Keratinocyte (primary cell): ENCODE measurements at regions not wholly inside any gene's neighbourhood (a gene's known extent, or its start where the extent isn't known, plus 50 kb on each side); places are given as distances from the start of the nearest gene placed in this dataset.

Experiments used
- EZH2 ChIP-seq: IDR thresholded peaks from one replicate; pipeline ENCODE4 v1.6.1; 2012; ENCODE audit warnings: inconsistent platforms, mild to moderate bottlenecking, low read length, moderate library complexity
- TF ChIP-seq, protein P1 (sequence below), 3 experiments: IDR thresholded peaks in 1 of 3; conservative IDR thresholded peaks in 1 of 3; optimal IDR thresholded peaks in 1 of 3; 2 replicates in 2 of 3; 3 replicates in 1 of 3; pipeline versions ENCODE3 to v1.5.1; 2011; ENCODE audit warnings: low read length in 3 of 3, mild to moderate bottlenecking in 3 of 3, moderate library complexity in 2 of 3, control low read depth in 1 of 3, inconsistent platforms in 1 of 3; ENCODE audit not compliant: insufficient read depth in 2 of 3; ENCODE audit errors: extremely low read depth in 1 of 3

DNA sequence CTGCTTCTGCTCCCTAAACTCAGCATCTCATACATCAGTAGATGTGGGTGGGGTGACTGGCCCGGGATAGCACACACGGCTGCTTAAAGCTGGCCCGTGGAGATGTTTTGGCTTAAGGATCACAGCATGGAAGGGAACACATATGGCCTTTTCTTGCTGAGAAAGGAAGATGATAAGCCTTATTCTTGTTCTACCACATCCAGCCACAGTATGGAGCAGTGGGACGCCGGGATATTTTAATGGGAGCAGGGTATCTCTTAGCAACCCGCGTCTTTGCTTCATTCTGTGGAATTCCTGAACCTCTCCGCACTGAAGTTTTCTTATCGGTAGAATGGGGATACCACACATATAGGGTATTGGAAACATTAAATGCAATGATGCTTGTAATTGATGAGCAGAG, 94.1 kb upstream of the PROK2 start:
- TF ChIP-seq, protein P1, sequence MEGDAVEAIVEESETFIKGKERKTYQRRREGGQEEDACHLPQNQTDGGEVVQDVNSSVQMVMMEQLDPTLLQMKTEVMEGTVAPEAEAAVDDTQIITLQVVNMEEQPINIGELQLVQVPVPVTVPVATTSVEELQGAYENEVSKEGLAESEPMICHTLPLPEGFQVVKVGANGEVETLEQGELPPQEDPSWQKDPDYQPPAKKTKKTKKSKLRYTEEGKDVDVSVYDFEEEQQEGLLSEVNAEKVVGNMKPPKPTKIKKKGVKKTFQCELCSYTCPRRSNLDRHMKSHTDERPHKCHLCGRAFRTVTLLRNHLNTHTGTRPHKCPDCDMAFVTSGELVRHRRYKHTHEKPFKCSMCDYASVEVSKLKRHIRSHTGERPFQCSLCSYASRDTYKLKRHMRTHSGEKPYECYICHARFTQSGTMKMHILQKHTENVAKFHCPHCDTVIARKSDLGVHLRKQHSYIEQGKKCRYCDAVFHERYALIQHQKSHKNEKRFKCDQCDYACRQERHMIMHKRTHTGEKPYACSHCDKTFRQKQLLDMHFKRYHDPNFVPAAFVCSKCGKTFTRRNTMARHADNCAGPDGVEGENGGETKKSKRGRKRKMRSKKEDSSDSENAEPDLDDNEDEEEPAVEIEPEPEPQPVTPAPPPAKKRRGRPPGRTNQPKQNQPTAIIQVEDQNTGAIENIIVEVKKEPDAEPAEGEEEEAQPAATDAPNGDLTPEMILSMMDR (optimal IDR thresholded peaks at IDR 0.05 in 1 of 3, IDR thresholded peaks at IDR 0.05 in 1 of 3, conservative IDR thresholded peaks at IDR 0.05 in 1 of 3; ENCODE audit: extremely low read depth in 1 of 3, insufficient read depth in 2 of 3, low read length in 3 of 3) = no peak
- no peak for TF ChIP-seq EZH2
